ENCODE measurements at regions not wholly inside any gene's neighbourhood (a gene's known extent, or its start where the extent isn't known, plus 50 kb on each side); places are given as distances from the start of the nearest gene placed in this dataset.

- no peak overlapping the region for H4K5ac ChIP-seq (ENCODE audit: low read depth, low read length)
- no peaks in the 10 kb centered on the region for H4K20me1 ChIP-seq (ENCODE audit: insufficient read depth, low read length)
- no peak overlapping the region for H3K27ac ChIP-seq (ENCODE audit: insufficient read depth, low read length)
- no TSS peak for BruUV-seq (replicated peaks)
- no peak overlapping the region for H4K8ac ChIP-seq (ENCODE audit: low read depth in 2 of 2, low read length in 2 of 2)
- intact Hi-C loops (cut with micrococcal nuclease) (no loop called here), in situ Hi-C loops (cut with MboI; ENCODE audit: low sequenced_read_pairs) (no loop called here), dilution Hi-C loops (cut with HindIII; ENCODE audit: low sequenced_read_pairs, unreplicated experiment) (no loop called here)
- H2BK15ac ChIP-seq (ENCODE audit: low read depth, low read length) = no peak overlapping the region
- no peaks in the 10 kb centered on the region for H3K79me1 ChIP-seq (ENCODE audit: low read depth in 1 of 2, low read length in 2 of 2)
- no peak overlapping the region for H2AK9ac ChIP-seq (replicated peaks; ENCODE audit: low read depth, low read length, poor library complexity)
- H3K27me3 ChIP-seq (ENCODE audit: control insufficient read depth, insufficient read depth, low read length) = no peaks in the 10 kb centered on the region
- H2BK20ac ChIP-seq (ENCODE audit: low read depth, low read length) = no peak overlapping the region
- no peak overlapping the region for H4K91ac ChIP-seq (ENCODE audit: insufficient read depth, low read depth, low read length)
- no peaks in the 10 kb centered on the region for H3K4me1 ChIP-seq (ENCODE audit: control insufficient read depth, insufficient read depth, low read length)
- ChIA-PET POLR2A (ENCODE audit: unreplicated experiment) (no interaction called here), CTCF (interaction anchor here (0.6 kb wide), 1 partner anchor 78 kb away, joined by 4 read pairs; no protein-coding TSS in a partner anchor)
- no peak overlapping the region for H3K14ac ChIP-seq (replicated peaks; ENCODE audit: low read depth, low read length)
- H3K9me1 ChIP-seq (ENCODE audit: insufficient read depth, low read length) = no peaks in the 10 kb centered on the region
- no peak overlapping the region for H3K4ac ChIP-seq (ENCODE audit: low read depth, low read length)
- no peak overlapping the region for H3K4me2 ChIP-seq (ENCODE audit: low read depth, low read length)
- no peaks in the 10 kb centered on the region for H3K36me3 ChIP-seq (ENCODE audit: control insufficient read depth, insufficient read depth, low read length)
- peaks cover 29% of the 10 kb centered on the region for H3K9me3 ChIP-seq (ENCODE audit: control insufficient read depth, insufficient read depth, low read length)
- H2AFZ ChIP-seq (replicated peaks; ENCODE audit: low read length, poor library complexity) = no peak overlapping the region
- H2AK5ac ChIP-seq (ENCODE audit: low read depth, low read length) = no peak overlapping the region
- no peak overlapping the region for H3K9ac ChIP-seq (ENCODE audit: low read depth, low read length)
- no peak for TF ChIP-seq POLR2A (IDR thresholded peaks at IDR 0.05; ENCODE audit: low read depth, low read length)
- TF ChIP-seq RAD21 (IDR thresholded peaks at IDR 0.05; ENCODE audit: low read length) = no peak
- no peak for TF ChIP-seq SMC3 (IDR thresholded peaks at IDR 0.05; ENCODE audit: low read depth, low read length)
- TF ChIP-seq CHD1 (IDR thresholded peaks at IDR 0.05; ENCODE audit: low read depth, low read length) = no peak
- TF ChIP-seq MXI1 (IDR thresholded peaks at IDR 0.05; ENCODE audit: borderline replicate concordance, low read depth, low read length) = no peak
- no peak for TF ChIP-seq MAZ (IDR thresholded peaks at IDR 0.05; ENCODE audit: borderline replicate concordance, low read depth, low read length)
- no peak overlapping the region for H2BK5ac ChIP-seq (ENCODE audit: low read depth, low read length, poor library complexity, severe bottlenecking)
- DNase-seq = no peak
- no peak overlapping the region for H2BK120ac ChIP-seq (ENCODE audit: low read depth, low read length)
- no CpG with 5 or more reads among the region's 15 CpGs for WGBS, 2 experiments (ENCODE audit: extremely low coverage in 2 of 2, insufficient read length in 1 of 2)
- no peak for ATAC-seq (ENCODE audit: low read depth)
- H3K4me3 ChIP-seq (ENCODE audit: insufficient read depth, low read depth, low read length) = no peak overlapping the region
- no peak overlapping the region for H3K56ac ChIP-seq (ENCODE audit: extremely low read depth, insufficient read depth, low read length)
- no peak overlapping the region for H3K18ac ChIP-seq (ENCODE audit: low read depth, low read length)
- no peak overlapping the region for H3K23ac ChIP-seq (ENCODE audit: low read depth, low read length)
These were observed 1054.3 kb downstream of the VRK1 start for GRCh38 chr14:97851428-97851995.

Measured in IMR-90 (cell line).